ENCODE measurements at regions not wholly inside any gene's neighbourhood (a gene's known extent, or its start where the extent isn't known, plus 50 kb on each side); places are given as distances from the start of the nearest gene placed in this dataset.

DNA sequence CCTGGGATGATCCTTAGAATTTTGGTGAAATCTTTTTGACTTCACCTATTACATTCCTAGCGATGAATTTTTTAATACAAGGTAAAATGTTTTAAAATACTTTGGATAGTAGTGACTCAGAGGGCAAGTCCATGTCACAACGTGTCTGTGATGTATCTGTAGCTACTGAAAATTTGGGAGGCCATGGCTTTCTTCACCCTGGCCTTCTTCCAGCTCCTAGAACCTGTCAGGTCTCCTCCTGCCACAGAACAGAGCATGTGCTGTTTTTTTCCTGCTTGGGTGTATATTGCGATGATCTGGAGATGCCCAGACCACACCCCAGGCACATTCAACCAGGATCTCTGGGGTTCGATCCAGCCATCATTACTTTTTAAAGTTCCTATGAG lies 194.4 kb downstream of the BTBD3 start:
- no peak overlapping the region for H3K9ac ChIP-seq (ENCODE audit: low read length)
- H3F3A ChIP-seq (ENCODE audit: insufficient read depth, low read length): no peaks in the 10 kb centered on the region
- H3K9me3 ChIP-seq (ENCODE audit: low read length): no peaks in the 10 kb centered on the region
- no peaks in the 10 kb centered on the region for H4K20me1 ChIP-seq (ENCODE audit: insufficient read depth, low read length)
- no peak overlapping the region for H3K4me3 ChIP-seq (ENCODE audit: low read depth, low read length, poor library complexity, severe bottlenecking)
- no peaks in the 10 kb centered on the region for H3K79me2 ChIP-seq (ENCODE audit: insufficient read depth, low read length)
- TF ChIP-seq, protein P1, sequence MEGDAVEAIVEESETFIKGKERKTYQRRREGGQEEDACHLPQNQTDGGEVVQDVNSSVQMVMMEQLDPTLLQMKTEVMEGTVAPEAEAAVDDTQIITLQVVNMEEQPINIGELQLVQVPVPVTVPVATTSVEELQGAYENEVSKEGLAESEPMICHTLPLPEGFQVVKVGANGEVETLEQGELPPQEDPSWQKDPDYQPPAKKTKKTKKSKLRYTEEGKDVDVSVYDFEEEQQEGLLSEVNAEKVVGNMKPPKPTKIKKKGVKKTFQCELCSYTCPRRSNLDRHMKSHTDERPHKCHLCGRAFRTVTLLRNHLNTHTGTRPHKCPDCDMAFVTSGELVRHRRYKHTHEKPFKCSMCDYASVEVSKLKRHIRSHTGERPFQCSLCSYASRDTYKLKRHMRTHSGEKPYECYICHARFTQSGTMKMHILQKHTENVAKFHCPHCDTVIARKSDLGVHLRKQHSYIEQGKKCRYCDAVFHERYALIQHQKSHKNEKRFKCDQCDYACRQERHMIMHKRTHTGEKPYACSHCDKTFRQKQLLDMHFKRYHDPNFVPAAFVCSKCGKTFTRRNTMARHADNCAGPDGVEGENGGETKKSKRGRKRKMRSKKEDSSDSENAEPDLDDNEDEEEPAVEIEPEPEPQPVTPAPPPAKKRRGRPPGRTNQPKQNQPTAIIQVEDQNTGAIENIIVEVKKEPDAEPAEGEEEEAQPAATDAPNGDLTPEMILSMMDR (IDR thresholded peaks at IDR 0.05; ENCODE audit: low read length): no peak
- no peak for TF ChIP-seq EZH2 (IDR thresholded peaks at IDR 0.05; ENCODE audit: borderline replicate concordance, low read length)
- no peak overlapping the region for H3K4me2 ChIP-seq (ENCODE audit: low read length)
- no peaks in the 10 kb centered on the region for H3K36me3 ChIP-seq (ENCODE audit: insufficient read depth, low read length)
- no peak overlapping the region for H2AFZ ChIP-seq (ENCODE audit: low read length)
- no peaks in the 10 kb centered on the region for H3K27me3 ChIP-seq (ENCODE audit: insufficient read depth, low read length)
- no peaks in the 10 kb centered on the region for H3K9me2 ChIP-seq (ENCODE audit: low read depth, low read length)
- H3K27ac ChIP-seq (ENCODE audit: low read depth, low read length, poor library complexity, severe bottlenecking): no peak overlapping the region
- no peaks in the 10 kb centered on the region for H3K4me1 ChIP-seq (ENCODE audit: insufficient read depth, low read length, severe bottlenecking)

DNA sequence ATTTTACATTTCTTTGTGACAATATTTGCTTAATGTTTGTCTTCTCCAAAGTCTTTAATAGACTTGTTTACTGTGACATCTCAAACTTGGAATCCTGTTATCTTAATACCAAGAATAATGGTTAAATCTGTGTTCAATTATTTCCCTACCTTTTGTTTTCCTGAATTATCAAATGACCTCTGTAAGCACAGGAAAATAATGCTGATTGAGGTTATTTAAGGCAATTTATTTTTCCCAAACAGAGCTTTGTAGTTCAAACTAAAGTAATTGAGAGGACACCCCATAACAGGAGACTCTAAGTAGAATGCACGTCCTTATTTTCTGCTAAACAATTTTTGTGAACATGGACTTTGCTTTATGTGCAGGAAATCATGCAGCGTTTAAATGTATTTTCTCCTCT lies 195.0 kb downstream of the BTBD3 start:
- H2AFZ ChIP-seq (ENCODE audit: low read length): no peak overlapping the region
- no peak overlapping the region for H3K9ac ChIP-seq (ENCODE audit: low read length)
- no peaks in the 10 kb centered on the region for H3K36me3 ChIP-seq (ENCODE audit: insufficient read depth, low read length)
- H4K20me1 ChIP-seq (ENCODE audit: insufficient read depth, low read length): no peaks in the 10 kb centered on the region
- TF ChIP-seq, protein P1 (IDR thresholded peaks at IDR 0.05; ENCODE audit: low read length): no peak
- no peak for TF ChIP-seq EZH2 (IDR thresholded peaks at IDR 0.05; ENCODE audit: borderline replicate concordance, low read length)
- no peaks in the 10 kb centered on the region for H3K9me3 ChIP-seq (ENCODE audit: low read length)
- H3K4me1 ChIP-seq (ENCODE audit: insufficient read depth, low read length, severe bottlenecking): no peaks in the 10 kb centered on the region
- H3F3A ChIP-seq (ENCODE audit: insufficient read depth, low read length): no peaks in the 10 kb centered on the region
- H3K9me2 ChIP-seq (ENCODE audit: low read depth, low read length): no peaks in the 10 kb centered on the region
- H3K4me2 ChIP-seq (ENCODE audit: low read length): no peak overlapping the region
- H3K4me3 ChIP-seq (ENCODE audit: low read depth, low read length, poor library complexity, severe bottlenecking): no peak overlapping the region
- H3K79me2 ChIP-seq (ENCODE audit: insufficient read depth, low read length): no peaks in the 10 kb centered on the region
- no peaks in the 10 kb centered on the region for H3K27me3 ChIP-seq (ENCODE audit: insufficient read depth, low read length)
- H3K27ac ChIP-seq (ENCODE audit: low read depth, low read length, poor library complexity, severe bottlenecking): no peak overlapping the region

DNA sequence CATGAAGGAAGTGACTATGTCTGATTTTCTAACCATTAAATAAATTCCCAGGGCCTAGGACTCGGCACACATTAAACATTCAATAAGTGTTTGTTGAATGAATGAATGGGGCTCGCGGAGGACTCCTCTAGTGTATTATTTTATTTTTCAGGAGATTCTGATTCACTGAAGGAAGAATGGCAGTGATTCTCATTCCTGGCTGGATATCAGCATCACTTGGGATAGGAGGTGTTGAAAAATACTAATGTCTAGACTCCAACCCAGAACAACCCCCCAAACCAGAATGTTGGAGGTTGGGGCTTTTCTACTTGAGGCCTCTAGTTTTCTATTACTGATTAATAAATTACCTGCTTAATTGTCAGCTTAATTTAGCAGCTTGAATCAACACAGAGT lies 195.4 kb downstream of the BTBD3 start:
- Histone ChIP-seq H3K4me2 (ENCODE audit: low read length) (no peak overlapping the region), H3K36me3 (ENCODE audit: insufficient read depth, low read length) (no peaks in the 10 kb centered on the region), H3F3A (ENCODE audit: insufficient read depth, low read length) (no peaks in the 10 kb centered on the region), H2AFZ (ENCODE audit: low read length) (no peak overlapping the region), H3K9ac (ENCODE audit: low read length) (no peak overlapping the region), H3K9me2 (ENCODE audit: low read depth, low read length) (no peaks in the 10 kb centered on the region), H3K79me2 (ENCODE audit: insufficient read depth, low read length) (no peaks in the 10 kb centered on the region), H3K9me3 (ENCODE audit: low read length) (no peaks in the 10 kb centered on the region), H4K20me1 (ENCODE audit: insufficient read depth, low read length) (no peaks in the 10 kb centered on the region), H3K27ac (ENCODE audit: low read depth, low read length, poor library complexity, severe bottlenecking) (no peak overlapping the region), H3K27me3 (ENCODE audit: insufficient read depth, low read length) (no peaks in the 10 kb centered on the region), H3K4me1 (ENCODE audit: insufficient read depth, low read length, severe bottlenecking) (no peaks in the 10 kb centered on the region), H3K4me3 (ENCODE audit: low read depth, low read length, poor library complexity, severe bottlenecking) (no peak overlapping the region)
- no peak for TF ChIP-seq EZH2 (IDR thresholded peaks at IDR 0.05; ENCODE audit: borderline replicate concordance, low read length)
- TF ChIP-seq, protein P1 (IDR thresholded peaks at IDR 0.05; ENCODE audit: low read length): no peak
